Endodermal cell (in vitro differentiated cells): ENCODE measurements at regions not wholly inside any gene's neighbourhood (a gene's known extent, or its start where the extent isn't known, plus 50 kb on each side); places are given as distances from the start of the nearest gene placed in this dataset.

Experiments used
- DNase-seq: peaks from one replicate; pipeline ENCODE4 v3.0.0-alpha.2; 2017
- H3K27ac ChIP-seq: 2 replicates; pipeline ENCODE4 v1.5.1; 2013; ENCODE audit warnings: mild to moderate bottlenecking, low read depth, low read length, moderate library complexity
- H3K27me3 ChIP-seq: 2 replicates; pipeline ENCODE4 v1.6.1; 2013; ENCODE audit warnings: mild to moderate bottlenecking, low read length, moderate library complexity; ENCODE audit not compliant: insufficient read depth, control insufficient read depth, poor library complexity, severe bottlenecking
- H3K36me3 ChIP-seq: 2 replicates; pipeline ENCODE4 v1.7.0; 2013; ENCODE audit warnings: mild to moderate bottlenecking, low read length, moderate library complexity; ENCODE audit not compliant: control insufficient read depth, insufficient read depth
- H3K4me1 ChIP-seq: one replicate; pipeline ENCODE4 v1.7.0; 2013; ENCODE audit warnings: low read length; ENCODE audit not compliant: control insufficient read depth, insufficient read depth
- H3K4me3 ChIP-seq: 2 replicates; pipeline ENCODE4 v1.5.1; 2013; ENCODE audit warnings: mild to moderate bottlenecking, low read length, moderate library complexity
- H3K9ac ChIP-seq: 2 replicates; pipeline ENCODE4 v1.6.1; 2013; ENCODE audit warnings: mild to moderate bottlenecking, low read length, moderate library complexity; ENCODE audit not compliant: poor library complexity, severe bottlenecking; ENCODE audit errors: extremely low read depth
- H3K9me3 ChIP-seq: 2 replicates; pipeline ENCODE4 v1.6.1; 2013; ENCODE audit warnings: mild to moderate bottlenecking, low read length, moderate library complexity; ENCODE audit not compliant: control insufficient read depth
- H3K27ac Mint-ChIP-seq: 2 replicates; pipeline ENCODE4 v1.8.0; 2020; ENCODE audit warnings: mixed read lengths
- H3K27me3 Mint-ChIP-seq: 2 replicates; pipeline ENCODE4 v1.8.0; 2021; ENCODE audit warnings: mild to moderate bottlenecking, mixed read lengths; ENCODE audit not compliant: insufficient read depth
- H3K36me3 Mint-ChIP-seq: 2 replicates; pipeline ENCODE4 v1.8.0; 2020; ENCODE audit warnings: low read depth, mixed read lengths
- H3K4me1 Mint-ChIP-seq: 2 replicates; pipeline ENCODE4 v1.8.0; 2020; ENCODE audit warnings: mixed read lengths
- H3K4me3 Mint-ChIP-seq: 2 replicates; pipeline ENCODE4 v1.8.0; 2020; ENCODE audit warnings: mild to moderate bottlenecking, moderate library complexity, mixed read lengths
- H3K9me3 Mint-ChIP-seq: 2 replicates; pipeline ENCODE4 v1.8.0; 2020; ENCODE audit warnings: mild to moderate bottlenecking, mixed read lengths
- WGBS, 2 experiments: methylation state at CpG; one replicate each; pipeline versions ENCODE4 v1.1.5 to v1.1.7; 2013; ENCODE audit warnings: missing lambda C conversion rate in 2 of 2, mixed read lengths in 1 of 2; ENCODE audit not compliant: insufficient coverage in 1 of 2, insufficient read length in 1 of 2; 5-methylcytosine and 5-hydroxymethylcytosine counted together
- TF ChIP-seq, protein P1 (sequence below): fragments of 200-600 bp; sonication (generic); conservative IDR thresholded peaks from 2 replicates; pipeline ENCODE4 v1.5.0; 2021; ENCODE audit warnings: antibody characterized with exemption, mild to moderate bottlenecking

DNA sequence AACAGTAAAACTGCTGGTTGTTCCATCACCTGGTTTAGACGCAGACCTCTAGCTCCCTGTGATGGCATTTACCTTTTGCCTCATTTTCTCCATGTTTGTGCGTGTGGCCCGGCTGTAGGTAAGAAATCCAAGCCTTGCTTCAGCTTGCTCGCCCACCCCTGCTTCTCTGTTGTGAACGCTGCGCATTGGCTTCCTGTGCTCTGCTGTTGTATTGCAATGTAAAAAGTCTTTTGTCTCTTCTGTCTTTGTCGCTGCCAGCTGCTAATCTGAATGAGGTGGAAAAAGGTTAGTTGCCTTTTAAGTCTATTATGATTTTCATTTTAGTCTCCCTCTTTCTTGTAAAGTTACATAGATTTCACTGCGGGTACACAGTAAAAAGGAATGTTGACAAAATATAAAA lies 127.3 kb upstream of the PACRGL start:
- Histone ChIP-seq H3K27me3 (no peaks in the 10 kb centered on the region), H3K4me3 (no peak overlapping the region), H3K4me1 (no peaks in the 10 kb centered on the region), H3K27ac (peak overlapping the region; percentile 10), H3K36me3 (no peaks in the 10 kb centered on the region), H3K9ac (no peak overlapping the region), H3K9me3 (no peaks in the 10 kb centered on the region)
- H3K36me3 Mint-ChIP-seq, result no peaks in the 10 kb centered on the region
- no peaks in the 10 kb centered on the region for H3K4me1 Mint-ChIP-seq
- WGBS, 2 experiments, result 63 to 71% methylated on average over 1 to 8 of the region's 8 CpGs
- H3K4me3 Mint-ChIP-seq, result no peak overlapping the region
- H3K27me3 Mint-ChIP-seq, result no peaks in the 10 kb centered on the region
- DNase-seq, result peak; percentile 48
- TF ChIP-seq, protein P1, sequence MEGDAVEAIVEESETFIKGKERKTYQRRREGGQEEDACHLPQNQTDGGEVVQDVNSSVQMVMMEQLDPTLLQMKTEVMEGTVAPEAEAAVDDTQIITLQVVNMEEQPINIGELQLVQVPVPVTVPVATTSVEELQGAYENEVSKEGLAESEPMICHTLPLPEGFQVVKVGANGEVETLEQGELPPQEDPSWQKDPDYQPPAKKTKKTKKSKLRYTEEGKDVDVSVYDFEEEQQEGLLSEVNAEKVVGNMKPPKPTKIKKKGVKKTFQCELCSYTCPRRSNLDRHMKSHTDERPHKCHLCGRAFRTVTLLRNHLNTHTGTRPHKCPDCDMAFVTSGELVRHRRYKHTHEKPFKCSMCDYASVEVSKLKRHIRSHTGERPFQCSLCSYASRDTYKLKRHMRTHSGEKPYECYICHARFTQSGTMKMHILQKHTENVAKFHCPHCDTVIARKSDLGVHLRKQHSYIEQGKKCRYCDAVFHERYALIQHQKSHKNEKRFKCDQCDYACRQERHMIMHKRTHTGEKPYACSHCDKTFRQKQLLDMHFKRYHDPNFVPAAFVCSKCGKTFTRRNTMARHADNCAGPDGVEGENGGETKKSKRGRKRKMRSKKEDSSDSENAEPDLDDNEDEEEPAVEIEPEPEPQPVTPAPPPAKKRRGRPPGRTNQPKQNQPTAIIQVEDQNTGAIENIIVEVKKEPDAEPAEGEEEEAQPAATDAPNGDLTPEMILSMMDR, result no peak
- H3K27ac Mint-ChIP-seq, result peak overlapping the region; percentile 19
- H3K9me3 Mint-ChIP-seq, result no peaks in the 10 kb centered on the region

DNA sequence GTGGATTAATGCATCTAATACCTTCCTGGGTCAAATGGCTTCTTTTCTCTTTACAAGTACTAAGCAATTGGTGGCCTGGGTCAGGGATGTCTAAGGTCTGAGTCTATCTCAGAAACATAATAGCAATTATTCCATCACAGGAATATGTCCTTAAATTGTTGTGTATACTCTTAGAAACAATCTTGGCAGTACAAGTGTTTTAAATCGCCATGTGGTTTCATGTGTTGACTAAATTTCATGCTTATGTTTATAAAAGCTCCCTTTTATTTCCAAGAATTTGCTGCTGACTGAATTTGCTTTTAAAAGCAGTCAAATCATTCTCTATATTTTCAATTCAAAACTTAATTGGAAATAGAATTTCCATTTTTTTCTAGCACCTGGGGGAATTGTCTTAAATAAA lies 125.3 kb upstream of the PACRGL start:
- Histone ChIP-seq H3K36me3 (no peaks in the 10 kb centered on the region), H3K4me1 (no peaks in the 10 kb centered on the region), H3K27me3 (no peaks in the 10 kb centered on the region), H3K4me3 (no peak overlapping the region), H3K27ac (no peak overlapping the region), H3K9me3 (no peaks in the 10 kb centered on the region), H3K9ac (no peak overlapping the region)
- H3K9me3 Mint-ChIP-seq, result no peaks in the 10 kb centered on the region
- no peaks in the 10 kb centered on the region for H3K27me3 Mint-ChIP-seq
- WGBS, 2 experiments, result 95 to 100% methylated on average over 1 of the region's 1 CpG
- no peaks in the 10 kb centered on the region for H3K4me1 Mint-ChIP-seq
- no peaks in the 10 kb centered on the region for H3K36me3 Mint-ChIP-seq
- H3K27ac Mint-ChIP-seq, result no peak overlapping the region
- TF ChIP-seq, protein P1, result no peak
- DNase-seq, result no peak
- no peak overlapping the region for H3K4me3 Mint-ChIP-seq

DNA sequence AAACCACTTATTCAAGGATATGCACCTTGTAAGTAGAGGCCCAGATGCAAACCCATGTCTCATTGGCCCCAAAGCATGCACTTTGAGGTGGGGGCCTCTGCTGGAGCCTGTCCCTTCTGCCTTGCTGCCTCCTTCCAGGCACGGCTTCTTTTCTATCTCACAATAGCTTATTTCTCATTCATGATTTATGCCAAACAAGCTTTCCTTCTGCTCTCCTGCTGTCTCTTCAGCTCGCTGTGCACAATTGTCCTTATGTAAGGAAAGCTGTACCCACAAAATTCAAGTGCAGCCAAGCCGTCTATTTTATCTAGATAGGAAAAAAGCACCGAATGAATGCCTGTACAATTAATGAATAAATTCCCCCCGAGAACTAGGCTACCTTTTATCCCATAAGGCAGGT lies 124.8 kb upstream of the PACRGL start:
- 73 to 84% methylated on average over 4 to 5 of the region's 5 CpGs for WGBS, 2 experiments
- Histone ChIP-seq H3K4me3 (no peak overlapping the region), H3K36me3 (no peaks in the 10 kb centered on the region), H3K4me1 (no peaks in the 10 kb centered on the region), H3K27me3 (no peaks in the 10 kb centered on the region), H3K9ac (no peak overlapping the region), H3K27ac (peak overlapping the region; percentile 51), H3K9me3 (no peaks in the 10 kb centered on the region)
- Mint-ChIP-seq H3K4me1 (no peaks in the 10 kb centered on the region), H3K9me3 (no peaks in the 10 kb centered on the region), H3K36me3 (no peaks in the 10 kb centered on the region), H3K27ac (no peak overlapping the region), H3K27me3 (no peaks in the 10 kb centered on the region), H3K4me3 (no peak overlapping the region)
- DNase-seq, result no peak
- TF ChIP-seq, protein P1, result no peak
